ENCODE measurements at regions not wholly inside any gene's neighbourhood (a gene's known extent, or its start where the extent isn't known, plus 50 kb on each side); places are given as distances from the start of the nearest gene placed in this dataset.
A peak's percentile ranks its signal among the peaks of the same experiment; 100 is the strongest.

DNA sequence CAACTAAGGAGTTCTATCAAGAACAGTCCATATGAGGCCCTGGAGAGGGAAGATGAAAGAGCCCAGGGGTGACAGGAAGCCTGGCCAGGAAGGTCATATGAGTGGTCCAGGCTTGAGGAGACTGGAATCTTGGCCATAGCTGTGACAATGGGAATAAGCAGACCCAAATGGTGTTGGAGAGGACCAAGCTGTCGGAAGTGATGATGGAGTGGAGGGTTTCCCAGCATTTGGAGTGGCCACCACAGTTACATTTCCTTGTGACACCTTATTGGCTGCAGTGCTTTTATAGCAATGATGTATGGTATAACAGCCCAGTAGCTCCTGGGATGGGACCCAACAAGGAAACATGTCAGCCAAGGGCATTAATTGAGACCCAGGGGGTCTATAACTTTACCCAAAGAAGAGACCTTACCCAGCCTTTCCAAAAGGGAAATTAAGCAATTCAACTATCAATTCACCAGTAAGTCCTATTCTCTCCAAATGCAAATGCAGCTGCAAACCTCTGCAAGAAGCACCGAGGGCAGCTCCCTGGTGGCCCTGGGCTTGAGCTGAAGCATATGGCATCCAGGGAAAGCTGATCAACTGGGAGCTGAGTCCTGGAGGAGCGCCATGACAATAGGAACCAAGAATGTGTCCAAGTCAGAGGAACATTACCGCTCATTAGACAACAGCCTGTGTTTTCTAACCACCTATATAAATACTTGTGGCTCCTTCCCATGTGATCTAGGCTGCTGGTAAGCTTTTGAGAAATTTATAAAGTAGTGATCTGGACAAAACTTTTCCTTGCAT, 219.4 kb downstream of the SOD2 start:
- DNase-seq: no peak

DNA sequence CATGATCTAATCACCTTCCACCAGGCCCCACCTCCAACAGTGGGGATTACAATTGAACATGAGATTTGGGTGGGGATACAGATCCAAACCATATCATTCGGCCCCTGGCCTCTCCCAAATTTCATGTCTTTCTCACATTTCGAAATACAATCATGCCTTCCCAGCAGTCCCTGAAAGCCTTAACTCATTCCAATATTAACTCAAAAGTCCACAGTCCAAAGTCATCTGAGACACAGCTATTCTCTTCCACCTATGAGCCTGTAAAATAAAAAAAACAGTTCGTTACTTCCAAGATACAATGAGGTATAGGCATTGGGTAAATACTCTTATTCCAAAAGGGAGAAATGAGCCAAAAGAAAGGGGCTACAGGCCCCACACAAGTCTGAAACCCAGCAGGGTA, 222.6 kb downstream of the SOD2 start:
- no peak for DNase-seq

DNA sequence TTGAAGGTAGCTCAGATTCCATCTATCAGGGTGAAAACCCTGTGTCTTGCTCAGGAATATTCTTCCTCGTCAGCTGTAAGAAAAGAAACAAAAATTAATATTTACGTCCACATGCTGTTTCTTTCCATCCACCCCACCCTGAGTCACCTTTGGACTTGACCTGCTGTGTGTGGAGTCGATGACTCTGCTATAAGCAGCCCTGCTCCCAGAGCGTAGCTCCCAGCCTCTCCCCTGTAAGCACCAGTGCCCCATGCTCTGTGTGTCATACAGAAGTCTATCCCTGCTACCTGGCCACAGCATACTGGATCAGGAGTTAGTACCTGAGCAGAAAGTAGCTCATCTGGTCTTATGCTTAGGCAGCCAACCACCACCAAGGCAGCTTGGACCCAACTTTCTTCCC, 223.6 kb downstream of the SOD2 start:
- no peak for DNase-seq

DNA sequence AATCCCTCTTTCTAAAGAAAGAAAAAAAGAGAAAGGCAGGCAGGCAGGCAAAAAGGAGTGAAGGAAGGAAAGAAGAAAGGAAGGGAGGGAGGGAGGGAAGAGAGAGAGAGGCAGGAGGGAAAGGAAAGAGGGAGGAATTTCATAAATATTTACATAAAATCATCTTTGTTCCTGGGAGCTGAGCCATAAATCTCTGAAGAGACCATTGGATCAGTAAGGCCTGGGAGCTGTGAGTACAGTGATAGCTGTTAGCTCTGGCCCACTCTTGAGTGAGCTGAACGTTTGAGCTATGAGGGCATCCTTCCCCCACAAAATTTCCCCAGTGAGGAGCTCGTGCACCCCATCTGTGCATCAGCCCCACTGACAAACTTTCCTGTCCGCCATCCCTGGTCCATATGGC, 224.0 kb downstream of the SOD2 start:
- no peak for DNase-seq

DNA sequence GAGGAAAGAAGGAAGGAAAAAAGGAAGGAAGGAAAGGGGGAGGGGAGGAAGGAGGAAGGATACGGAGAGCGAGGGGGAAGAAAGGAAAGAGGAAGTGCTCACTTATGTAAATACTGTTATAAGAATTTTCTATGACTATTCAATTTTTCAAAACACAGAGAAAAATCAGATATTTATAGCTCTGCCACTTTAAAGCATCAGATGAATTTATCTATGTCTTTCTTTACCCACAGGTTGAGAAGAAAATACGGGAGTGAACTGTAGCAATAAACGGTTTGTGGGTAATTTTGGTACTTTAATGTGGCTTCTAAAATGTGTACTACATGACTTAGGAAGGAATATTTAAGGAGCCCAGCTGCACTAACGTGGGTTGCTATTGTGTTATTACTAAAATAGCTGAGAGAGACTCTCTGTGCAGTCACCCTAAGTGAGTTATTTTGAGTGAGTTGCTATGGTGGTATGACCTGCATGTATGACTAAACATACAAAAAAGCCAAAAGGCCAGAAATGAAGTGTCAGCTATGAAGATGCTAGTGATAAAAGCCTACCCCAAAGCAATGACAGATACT, 225.5 kb downstream of the SOD2 start:
- DNase-seq: peak; percentile 1

DNA sequence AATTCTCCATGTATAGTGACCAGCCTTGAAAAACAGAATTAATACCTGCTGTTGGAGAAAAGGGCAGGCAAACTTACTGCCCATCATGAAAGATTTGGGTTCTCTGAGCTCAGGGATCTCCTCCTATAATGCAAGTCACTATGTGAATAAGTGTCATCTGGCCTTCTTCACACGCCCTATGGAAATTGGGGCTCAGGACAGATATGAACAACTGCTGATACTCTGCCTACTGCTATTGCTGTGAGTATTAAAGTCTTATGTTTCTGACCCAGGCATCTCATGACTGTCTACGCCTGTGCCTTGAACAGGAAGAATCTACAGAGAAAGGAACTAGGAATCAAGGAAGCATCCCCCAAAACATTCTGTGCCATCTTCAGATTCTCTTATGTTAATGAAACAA, 226.1 kb downstream of the SOD2 start:
- DNase-seq: no peak

DNA sequence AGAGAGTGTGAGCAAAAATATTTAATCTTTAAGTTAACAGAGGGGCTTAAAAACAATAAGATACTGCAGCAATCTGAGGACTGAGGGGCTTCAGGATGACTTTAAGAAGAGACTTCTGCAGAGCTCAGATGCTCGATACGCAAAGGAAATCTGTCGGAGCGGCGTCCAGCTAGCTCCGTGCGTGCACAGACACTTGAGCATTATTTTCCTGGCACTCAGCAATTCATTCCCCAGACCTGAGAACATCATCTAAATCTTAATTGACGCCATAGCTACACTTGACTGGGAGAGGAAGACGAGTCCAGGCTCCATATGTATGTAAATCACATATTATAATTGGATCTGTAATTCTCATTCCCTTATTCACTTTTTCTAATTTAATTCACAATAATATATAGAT, 228.2 kb downstream of the SOD2 start:
- DNase-seq: no peak

DNA sequence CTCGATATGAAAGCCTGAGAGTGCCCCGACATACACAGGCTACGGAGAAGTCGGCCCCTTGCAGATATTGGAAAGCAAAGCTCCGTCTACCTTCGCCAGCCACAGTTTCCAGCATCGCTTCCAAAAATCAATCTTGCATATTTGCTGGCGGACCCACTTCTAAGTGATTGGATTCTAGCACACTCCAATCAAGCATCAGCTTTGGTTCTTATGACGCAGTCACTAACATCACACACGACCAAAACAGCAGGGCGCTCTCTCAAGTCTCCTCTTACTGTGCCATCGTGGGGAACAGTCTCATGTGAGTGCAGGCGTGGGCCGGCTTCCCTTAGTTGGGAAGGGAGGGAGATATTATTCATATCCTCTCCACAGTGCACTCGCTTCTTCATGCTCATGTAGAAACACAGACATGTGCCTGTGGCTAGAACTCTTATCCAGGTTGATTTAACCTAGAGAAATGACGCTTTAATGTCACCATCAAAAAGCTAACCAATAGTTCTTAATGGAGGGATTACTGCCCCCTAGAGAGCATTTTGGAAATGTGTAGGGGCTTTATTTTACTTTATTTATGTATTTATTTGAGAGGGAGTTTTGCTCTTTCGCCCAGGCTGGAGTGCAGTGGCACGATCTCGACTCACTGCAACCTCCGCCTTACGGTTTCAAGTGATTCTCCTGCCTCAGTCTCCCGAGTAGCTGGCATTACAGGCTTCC, 229.8 kb downstream of the SOD2 start:
- DNase-seq: no peak

DNA sequence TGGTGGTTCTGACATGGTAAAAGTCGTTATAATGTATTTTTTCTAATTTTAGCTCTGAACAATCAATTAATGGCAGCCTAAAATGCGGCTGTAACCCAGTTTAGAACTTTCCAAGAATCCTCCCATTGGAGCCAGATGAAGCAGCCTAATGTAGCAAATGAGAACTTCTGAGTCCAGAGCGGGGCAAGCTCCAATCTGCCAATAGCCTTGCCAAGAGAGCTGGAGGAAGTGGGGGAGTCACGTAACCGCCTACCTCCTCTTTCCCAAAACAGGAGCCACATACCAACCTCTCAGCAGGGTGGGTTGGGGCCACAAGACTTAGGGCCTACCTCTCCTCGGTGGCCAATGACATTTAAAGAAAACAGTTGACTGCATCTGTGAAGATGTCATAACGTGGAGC, 230.6 kb downstream of the SOD2 start:
- DNase-seq: no peak

DNA sequence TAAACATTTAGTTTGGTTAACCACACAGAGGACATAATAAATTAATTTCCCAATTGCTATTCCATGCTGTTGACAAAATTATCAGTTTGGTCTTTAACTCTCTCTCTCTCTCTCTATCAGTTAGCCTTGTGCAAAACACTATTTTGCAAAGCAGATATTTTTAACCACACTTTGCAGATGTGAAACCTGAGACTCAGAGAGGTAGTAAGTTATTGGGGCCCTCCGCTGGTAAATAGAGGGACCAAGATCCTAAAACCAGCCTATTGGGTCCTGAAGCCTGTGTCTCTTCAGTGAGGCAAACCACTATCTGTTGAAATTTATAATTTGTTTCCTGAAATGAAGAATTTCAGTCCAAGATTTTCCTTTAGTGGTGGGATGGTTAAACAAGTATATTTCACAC, 231.0 kb downstream of the SOD2 start:
- no peak for DNase-seq

DNA sequence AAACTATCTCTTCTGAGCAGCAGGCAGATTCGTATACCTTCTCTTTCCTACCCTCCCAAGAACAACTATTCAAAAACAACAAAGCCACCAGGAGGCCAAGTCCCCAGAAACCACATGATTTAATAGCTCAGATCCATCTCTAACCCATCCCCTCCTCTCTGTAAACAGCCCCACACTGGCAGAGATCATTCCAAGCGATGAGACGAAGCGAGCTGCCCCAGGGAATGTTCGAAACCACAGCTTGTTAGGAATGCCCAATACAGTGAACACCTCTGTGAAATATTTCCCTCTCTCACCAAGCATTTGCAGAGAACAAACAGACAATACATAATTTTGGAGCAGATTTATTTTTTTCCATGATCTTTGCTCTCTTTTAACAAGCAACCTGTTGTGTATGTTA, 231.8 kb downstream of the SOD2 start:
- no peak for DNase-seq

DNA sequence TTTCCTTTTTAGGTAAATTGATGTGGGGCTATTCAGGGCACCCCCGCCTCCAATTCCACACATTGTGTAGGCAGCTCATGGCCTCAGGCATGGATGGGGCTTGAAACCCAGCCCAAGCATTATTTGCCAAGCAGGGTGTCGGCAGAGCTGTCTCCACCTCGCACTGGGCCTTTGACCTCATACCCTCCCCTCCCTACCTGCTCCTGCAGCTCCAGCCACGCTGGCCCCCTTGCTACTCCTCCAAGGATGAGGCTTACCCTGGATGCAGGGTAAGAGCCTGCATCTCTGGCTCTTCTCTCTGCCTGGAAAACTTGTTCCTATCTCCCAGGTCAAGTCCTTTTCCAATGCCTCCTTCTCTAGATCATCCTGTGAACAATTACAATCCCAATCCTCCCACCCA, 232.6 kb downstream of the SOD2 start:
- no peak for DNase-seq

DNA sequence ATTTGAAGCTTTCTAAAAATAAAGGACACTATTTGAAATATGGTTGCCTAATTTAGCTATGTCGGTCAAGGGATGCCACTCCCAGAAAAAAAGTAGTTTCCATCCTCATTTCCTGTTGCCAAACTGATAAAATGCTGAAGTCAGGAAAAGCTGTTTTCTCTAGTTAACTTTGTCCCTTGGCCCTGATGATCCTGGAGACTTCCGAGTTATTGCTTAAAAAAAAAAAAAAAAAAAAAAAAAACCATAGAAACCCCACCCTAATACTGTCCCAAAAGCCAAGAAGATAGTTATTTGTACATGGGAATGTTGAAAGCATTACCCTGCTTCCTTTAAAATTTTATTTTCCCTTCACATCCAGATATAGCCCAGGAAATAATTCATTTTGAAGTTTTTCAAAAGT, 236.7 kb downstream of the SOD2 start:
- no peak for DNase-seq

DNA sequence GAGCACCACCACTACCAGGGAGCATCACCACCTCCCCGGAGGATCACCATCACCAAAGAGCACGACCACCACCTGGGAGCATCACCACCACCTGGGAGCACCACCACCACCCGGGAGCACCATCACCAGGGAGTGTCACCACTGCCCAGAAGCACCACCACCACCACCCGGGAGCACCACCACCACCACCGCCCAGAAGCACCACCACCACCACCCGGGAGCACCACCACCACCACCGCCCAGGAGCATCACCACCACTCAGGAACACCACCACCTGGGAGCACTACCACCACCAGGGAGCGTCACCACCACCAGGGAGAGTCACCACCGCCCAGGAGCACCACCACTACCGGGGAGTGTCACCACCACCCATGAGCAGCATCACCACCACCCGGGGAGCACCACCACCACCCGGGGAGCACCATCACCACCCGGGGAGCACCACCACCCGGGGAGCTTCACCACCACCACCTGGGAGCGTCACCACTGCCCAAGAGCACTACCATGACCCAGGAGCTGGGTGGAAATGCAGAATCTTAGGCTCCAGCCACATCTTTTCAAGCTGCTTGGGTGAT, 237.3 kb downstream of the SOD2 start:
- no peak for DNase-seq

DNA sequence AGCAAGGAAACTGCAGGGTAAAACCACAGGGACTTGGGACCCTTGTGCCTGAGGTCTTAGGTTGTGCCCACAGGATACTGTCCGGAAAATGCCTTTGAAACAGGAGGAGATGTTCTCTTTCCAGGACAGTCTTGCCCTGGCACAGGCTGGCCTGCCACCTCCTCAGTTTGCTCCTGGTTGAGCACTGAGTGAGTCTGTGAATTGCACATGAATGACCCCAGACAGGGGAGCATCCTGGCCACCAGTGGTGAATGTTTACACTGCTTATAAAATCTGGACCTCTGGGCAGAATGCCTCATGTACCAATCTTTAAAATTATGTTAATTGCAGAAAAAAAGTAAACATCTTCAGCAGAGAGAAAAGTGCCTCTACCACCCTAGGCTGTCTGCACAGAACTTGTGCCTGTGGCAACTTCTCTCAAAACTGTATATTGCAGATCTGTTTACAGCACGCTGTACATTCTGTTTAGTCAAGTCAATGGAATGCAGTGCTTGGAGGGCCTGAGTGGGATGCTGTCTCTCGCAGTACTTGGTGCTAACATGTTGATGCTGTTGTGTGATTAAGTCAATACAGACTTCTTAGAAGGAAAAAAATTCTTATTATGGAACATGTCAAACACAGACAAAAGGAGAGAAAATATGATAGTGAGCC, 242.1 kb downstream of the SOD2 start:
- DNase-seq: peak; percentile 20

DNA sequence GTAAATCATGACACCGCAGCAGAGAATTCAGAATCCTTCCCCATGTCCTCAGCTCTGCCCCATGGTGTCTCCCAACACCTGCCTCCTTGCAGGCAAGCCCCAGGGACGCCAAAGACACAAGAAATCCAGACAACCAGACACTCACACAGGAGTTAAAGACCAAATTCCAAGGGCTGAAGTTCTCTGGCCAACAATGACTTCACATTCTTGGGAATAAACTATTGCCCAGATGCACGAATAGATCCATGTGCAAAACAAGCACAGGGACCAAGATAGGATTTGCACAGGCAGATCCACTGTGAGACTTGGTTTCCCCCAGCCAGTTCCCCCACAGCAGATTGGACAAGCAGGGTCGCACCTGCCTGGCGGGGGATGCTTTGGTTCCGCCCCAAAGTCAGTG, 246.7 kb downstream of the SOD2 start:
- DNase-seq: no peak

DNA sequence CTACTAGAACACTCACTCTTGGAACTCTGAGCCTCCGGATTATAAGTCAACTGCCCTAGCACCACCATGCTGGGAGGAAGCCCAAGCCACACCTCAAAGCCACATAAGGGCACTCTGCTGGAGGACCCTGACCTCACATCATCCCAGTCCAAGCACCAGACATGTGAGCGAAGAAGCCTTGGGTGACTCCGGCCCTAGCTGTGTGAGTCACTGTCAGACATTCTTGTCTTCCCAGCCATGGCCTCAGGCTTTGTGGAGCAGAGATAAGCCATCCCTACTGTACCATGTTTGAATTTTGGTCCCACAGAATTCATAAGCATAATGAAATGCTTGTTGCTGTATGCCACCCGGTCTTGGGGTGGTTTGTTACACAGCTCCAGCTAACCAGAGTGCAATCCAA, 247.7 kb downstream of the SOD2 start:
- DNase-seq: no peak

DNA sequence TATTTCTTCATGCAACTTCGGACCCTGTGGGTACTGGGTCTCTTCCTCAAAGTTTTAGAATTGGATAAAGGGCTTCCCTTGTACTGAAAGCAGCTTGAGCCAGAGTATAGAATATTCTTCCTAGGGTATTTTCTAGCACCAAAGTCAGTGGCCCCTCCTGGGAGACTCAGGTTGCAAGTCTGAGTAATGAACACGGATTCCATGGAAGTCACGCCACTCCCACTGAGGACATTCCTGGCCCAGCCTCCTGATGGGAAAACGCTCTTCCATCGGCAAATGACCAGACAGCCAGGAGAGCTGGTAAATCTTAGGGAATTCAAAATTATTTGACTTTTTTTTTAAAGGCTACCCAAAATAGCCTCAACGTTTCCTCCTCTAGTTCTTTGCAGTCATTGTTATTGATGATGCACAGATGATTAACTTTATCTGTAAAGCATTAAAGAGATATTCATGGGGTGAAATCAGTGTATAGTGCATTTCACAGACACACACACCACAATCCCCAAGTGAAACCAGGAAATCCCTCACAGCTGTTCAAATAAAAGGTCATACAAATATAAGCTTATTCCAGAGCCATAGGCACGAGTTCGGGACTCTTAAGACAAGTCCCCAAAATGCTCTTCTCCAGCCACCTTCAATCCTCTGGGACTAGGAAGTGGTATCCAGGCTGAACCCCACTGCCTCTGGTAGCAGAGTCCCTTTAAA, 248.8 kb downstream of the SOD2 start:
- no peak for DNase-seq

DNA sequence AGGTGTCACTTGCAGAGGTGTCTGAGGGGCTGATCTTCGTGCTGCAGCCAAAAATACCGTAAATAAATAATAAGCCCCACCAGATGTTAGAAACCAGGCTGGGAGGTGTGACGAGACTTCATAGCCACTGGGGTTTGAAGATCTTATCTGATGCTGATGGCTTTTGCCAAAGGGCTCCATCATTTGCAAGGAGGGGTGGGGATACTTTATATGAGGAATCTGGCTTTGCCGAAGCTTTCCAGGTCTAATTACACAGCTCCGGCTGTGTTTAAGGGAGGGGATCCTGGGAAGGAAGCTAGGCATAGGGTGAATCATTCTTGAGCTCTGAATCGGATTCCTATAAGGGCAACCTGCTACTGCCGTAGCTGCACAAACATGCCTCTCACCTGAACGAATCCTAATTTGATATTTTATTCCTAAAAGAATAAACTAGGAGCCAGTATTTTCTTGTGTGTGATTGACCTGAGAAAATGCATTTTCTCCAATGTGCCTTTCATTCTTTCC, 249.6 kb downstream of the SOD2 start:
- DNase-seq: no peak

DNA sequence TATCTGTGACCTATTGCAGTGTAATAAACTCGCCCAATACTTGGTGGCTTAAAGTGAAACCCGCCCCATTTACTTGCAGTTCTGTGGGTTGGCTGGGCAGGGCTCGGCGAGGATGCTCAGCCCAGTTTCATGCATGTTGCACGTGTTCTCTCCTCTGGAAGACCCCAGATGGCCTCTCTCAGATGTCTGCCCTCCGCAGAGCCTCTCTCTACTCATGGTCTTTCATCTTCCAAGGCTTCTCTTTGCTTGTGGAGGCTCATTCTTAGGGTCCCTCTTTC, 251.4 kb downstream of the SOD2 start:
- no peak for DNase-seq

DNA sequence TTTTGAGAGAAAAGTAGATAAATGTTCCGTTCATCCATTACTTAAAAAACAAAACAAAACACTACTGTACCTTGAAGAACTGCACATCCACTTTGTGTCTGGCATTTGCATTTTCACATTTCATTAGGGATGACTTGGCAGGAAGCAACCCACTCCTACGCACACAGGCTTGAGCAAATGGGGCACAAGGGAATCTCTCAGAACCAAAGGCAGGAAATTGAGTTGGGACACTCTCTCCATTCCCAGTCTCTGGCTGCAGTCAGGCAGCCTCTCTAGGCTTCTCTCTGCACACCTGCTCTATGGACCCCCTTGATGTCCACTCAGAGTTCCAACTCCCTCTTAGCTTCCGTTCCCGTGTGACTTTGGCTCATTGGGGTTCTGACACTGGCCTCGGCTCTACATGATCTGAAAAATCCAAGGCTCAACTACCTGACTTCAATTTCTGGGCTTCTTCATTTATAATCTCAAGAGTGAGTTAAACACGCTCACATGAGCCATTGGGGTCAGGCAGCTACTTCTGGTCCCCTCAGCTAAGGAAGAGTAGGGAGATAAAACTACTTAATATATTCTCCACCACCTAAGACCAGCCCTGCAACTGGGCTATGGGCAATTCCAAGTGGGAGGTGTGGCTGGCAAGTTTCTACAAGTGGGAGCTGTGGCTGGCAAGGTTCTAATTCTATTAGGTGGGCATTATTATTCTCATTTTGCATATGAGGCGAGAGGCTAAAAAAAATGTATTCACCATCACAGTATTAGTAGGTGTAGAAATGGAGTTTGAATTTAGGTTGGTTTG, 251.9 kb downstream of the SOD2 start:
- no peak for DNase-seq

DNA sequence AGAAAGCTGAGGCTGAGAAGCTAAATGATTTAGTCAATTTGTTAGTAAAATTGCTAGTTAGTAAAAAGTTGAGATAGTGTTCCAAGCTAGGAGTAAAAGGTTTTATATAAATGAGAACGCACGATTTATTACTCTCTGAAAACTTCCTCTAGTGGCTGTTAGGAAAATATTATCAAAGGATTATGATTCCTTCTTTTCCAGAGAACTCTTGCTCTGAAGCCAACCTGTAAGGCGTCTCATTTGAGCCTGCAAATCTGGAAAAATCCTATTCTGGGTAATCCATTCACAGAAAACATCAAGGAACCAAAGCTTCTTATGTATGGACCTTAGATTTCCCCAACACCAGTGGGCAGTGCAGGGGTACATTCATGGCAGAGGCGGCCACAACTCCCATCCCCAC, 252.7 kb downstream of the SOD2 start:
- DNase-seq: no peak

Measured in HCEC 1CT (cell line).